ENCODE measurements at regions not wholly inside any gene's neighbourhood (a gene's known extent, or its start where the extent isn't known, plus 50 kb on each side); places are given as distances from the start of the nearest gene placed in this dataset.

DNA sequence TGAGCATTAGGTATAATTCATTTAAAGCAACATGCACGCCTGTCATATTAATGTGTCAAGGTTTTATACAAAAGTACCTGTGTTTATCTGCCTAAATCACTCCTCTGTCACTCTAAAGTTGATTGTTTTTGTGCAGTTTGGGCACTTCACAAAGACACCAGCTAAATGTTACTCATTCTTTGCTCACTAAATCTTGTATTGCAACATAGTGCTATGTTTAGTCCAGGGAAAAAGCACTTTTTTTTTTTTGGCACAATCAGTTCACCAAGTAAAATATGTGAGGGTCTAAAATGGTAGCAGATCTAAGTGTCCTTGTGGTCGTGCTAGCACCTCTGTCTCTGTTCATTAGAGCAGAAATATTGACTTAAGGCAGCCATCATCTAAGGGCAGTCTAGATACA, 2526.7 kb upstream of the PCDH20 start:
- TF ChIP-seq, protein P1, sequence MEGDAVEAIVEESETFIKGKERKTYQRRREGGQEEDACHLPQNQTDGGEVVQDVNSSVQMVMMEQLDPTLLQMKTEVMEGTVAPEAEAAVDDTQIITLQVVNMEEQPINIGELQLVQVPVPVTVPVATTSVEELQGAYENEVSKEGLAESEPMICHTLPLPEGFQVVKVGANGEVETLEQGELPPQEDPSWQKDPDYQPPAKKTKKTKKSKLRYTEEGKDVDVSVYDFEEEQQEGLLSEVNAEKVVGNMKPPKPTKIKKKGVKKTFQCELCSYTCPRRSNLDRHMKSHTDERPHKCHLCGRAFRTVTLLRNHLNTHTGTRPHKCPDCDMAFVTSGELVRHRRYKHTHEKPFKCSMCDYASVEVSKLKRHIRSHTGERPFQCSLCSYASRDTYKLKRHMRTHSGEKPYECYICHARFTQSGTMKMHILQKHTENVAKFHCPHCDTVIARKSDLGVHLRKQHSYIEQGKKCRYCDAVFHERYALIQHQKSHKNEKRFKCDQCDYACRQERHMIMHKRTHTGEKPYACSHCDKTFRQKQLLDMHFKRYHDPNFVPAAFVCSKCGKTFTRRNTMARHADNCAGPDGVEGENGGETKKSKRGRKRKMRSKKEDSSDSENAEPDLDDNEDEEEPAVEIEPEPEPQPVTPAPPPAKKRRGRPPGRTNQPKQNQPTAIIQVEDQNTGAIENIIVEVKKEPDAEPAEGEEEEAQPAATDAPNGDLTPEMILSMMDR (IDR thresholded peaks at IDR 0.05 in 4 of 5, conservative IDR thresholded peaks at IDR 0.05 in 1 of 5) = no peak
- TF ChIP-seq POLR2A (IDR thresholded peaks at IDR 0.05) = no peak

Measured in gastrocnemius medialis (tissue), 4 donors.